ENCODE measurements at regions not wholly inside any gene's neighbourhood (a gene's known extent, or its start where the extent isn't known, plus 50 kb on each side); places are given as distances from the start of the nearest gene placed in this dataset.

DNA sequence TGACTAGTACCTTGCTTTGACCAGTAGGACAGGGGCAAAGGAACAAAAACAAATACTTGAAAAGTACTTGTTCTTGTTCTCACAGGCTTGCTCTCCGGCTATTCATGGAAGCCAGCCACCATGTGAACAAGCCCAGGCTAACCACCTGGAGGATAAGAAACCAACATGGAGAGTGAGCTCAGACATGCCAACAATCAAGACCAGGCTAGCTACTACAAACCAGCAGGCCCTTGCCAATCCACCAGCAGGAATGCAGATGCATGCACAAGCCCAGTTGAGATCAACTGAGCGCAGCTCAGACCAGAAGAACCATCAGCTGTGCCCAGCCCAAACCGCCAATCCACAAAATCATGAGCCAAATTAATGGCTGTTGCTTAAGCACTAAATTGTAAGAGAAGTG lies 180.1 kb upstream of the ISX start:
- TF ChIP-seq, protein P1, sequence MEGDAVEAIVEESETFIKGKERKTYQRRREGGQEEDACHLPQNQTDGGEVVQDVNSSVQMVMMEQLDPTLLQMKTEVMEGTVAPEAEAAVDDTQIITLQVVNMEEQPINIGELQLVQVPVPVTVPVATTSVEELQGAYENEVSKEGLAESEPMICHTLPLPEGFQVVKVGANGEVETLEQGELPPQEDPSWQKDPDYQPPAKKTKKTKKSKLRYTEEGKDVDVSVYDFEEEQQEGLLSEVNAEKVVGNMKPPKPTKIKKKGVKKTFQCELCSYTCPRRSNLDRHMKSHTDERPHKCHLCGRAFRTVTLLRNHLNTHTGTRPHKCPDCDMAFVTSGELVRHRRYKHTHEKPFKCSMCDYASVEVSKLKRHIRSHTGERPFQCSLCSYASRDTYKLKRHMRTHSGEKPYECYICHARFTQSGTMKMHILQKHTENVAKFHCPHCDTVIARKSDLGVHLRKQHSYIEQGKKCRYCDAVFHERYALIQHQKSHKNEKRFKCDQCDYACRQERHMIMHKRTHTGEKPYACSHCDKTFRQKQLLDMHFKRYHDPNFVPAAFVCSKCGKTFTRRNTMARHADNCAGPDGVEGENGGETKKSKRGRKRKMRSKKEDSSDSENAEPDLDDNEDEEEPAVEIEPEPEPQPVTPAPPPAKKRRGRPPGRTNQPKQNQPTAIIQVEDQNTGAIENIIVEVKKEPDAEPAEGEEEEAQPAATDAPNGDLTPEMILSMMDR (IDR thresholded peaks at IDR 0.05; ENCODE audit: low read depth, low read length): no peak
- DNase-seq (ENCODE audit: extremely low read depth, low read depth): no peak

DNA sequence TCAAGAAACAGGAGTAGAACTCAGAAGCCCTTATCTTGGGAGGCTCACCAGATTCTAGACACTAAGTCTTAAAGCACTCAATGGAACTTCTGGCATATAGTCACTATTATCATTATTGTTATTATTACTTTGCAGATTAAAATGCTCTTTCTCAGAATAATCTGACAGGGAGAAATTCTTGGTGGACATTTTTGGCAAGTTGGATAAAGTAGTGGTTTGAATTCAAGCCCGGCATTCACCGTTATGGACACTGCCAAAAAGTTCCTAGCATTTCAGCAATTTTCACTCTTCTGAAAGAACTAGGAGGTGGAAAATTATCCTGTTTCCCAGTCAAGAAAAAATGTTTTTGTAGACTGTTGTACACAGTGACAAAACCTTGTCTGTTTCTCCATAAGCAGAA lies 179.6 kb upstream of the ISX start:
- TF ChIP-seq, protein P1 (IDR thresholded peaks at IDR 0.05; ENCODE audit: low read depth, low read length): no peak

DNA sequence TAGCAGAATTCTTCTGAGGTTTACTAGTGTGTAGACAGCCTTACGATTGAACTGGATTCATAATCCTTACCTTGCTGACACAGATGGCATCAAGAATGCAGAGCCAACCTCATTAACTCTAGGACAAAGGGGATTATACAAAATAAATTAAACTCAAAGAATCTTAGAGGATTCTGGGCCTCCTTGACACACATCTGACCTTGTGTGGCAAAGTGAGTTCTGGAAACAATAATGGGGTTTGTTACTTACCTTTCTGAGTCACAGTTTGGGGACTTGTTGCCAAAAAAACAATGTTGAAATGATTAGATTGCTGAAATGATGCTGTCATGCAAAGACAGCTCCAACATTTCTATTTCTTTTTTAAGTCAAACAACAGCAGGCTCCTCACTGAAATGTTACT lies 179.1 kb upstream of the ISX start:
- TF ChIP-seq, protein P1 (IDR thresholded peaks at IDR 0.05; ENCODE audit: low read depth, low read length): no peak
- DNase-seq (ENCODE audit: extremely low read depth, low read depth): no peak

More for the DNA sequence above, 179.6 kb upstream of the ISX start:
- DNase-seq (ENCODE audit: extremely low read depth, low read depth): no peak

DNA sequence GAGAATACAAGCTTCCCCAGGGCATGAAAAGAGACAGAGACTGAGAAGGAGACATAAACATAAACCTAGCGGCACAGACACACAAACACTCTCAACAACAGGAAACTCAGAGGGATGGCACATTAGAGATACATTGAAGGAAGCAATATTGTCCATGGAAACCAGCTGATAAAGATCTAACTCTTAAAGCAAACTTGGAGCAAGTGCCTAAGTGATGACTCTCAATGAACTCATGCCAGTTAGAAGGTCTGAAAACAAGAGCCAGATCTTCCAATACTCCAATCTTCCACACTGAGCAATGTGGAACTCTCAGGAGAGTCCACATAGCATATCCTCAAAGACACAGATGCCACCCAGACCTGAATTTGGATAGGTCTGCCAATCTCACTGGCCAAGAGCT lies 168.8 kb upstream of the ISX start:
- TF ChIP-seq, protein P1 (IDR thresholded peaks at IDR 0.05; ENCODE audit: low read depth, low read length): no peak
- no peak for DNase-seq (ENCODE audit: extremely low read depth, low read depth)

DNA sequence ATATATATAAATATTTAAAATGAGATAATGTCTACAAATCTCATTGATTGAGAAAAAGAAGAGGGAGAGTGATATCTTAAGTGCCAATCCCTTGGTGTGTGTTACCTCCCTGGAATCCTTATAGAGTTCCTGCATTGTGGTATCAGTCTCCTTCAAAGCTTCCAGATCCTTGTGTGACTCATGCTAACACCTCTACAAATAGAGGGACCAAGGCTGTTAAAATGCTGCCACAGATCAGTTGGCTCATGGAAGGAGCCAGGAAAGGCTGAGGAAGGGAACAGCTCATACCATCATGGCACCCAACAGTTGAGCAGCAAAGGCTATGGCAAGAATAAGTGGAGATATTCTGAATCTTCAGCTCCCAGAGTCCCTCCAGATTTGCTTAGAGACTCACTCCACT lies 163.6 kb upstream of the ISX start:
- TF ChIP-seq, protein P1 (IDR thresholded peaks at IDR 0.05; ENCODE audit: low read depth, low read length): no peak
- no peak for DNase-seq (ENCODE audit: extremely low read depth, low read depth)

DNA sequence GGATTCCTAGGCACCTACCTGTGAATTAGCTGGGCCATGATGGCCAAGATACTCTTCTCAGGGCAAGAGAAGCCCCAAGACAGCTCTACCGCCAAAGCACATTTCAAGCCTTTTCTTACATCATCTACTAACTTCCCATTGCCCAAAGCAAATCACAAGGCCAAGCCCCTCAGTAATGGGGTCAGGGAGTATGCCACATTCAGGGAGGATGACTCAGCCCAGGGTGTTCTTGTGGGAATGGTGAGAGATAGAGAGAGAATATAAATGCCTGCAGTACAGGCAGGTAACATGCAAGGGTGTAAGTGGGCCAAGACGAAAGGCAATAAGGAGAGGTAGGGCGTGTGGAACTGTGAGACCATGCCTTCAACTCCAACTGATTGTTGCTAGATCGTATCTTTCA lies 162.5 kb upstream of the ISX start:
- no peak for DNase-seq (ENCODE audit: extremely low read depth, low read depth)
- TF ChIP-seq, protein P1 (IDR thresholded peaks at IDR 0.05; ENCODE audit: low read depth, low read length): no peak

DNA sequence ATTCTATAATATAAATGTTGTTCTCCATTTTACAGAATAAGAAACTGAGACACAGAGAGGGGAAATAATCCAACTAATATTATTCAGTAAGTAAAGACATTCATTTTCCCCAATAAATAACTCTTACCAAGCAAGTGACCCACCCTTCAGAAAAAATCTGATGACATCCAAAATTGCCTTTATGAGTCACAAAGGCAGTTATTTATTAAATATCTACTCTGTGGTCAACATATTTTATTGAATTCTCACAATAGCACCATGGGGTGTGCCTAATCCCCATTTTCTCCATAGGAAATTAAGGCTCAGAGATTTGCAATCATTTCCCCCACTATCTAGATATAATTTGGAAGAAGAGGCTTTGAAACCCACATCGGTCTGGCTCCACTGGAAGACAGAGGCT lies 161.5 kb upstream of the ISX start:
- TF ChIP-seq, protein P1 (IDR thresholded peaks at IDR 0.05; ENCODE audit: low read depth, low read length): no peak
- no peak for DNase-seq (ENCODE audit: extremely low read depth, low read depth)

Measured in AG09319 (cell line).